Small intestine (tissue), 7 donors: ENCODE measurements at regions not wholly inside any gene's neighbourhood (a gene's known extent, or its start where the extent isn't known, plus 50 kb on each side); places are given as distances from the start of the nearest gene placed in this dataset.

Source experiments
- DNase-seq, 2 donors: peaks; one replicate each; pipeline versions ENCODE4 v3.0.0 to v3.0.0-alpha.2; 2013
- FAIRE-seq: peaks from 2 replicates; lab custom pipeline; 2012; peaks lifted over from hg19 to GRCh38; lab: Jason Lieb, UNC
- H3K27ac ChIP-seq, 3 donors: one replicate each; pipeline ENCODE4 v1.5.1; 2013; ENCODE audit warnings: low read length in 2 of 3, mild to moderate bottlenecking in 2 of 3, control low read depth in 1 of 3, inconsistent platforms in 1 of 3, low read depth in 1 of 3, moderate library complexity in 1 of 3
- H3K27me3 ChIP-seq, 3 donors: one replicate each; pipeline ENCODE4 v1.6.1; 2013; ENCODE audit warnings: low read length in 3 of 3, inconsistent platforms in 1 of 3; ENCODE audit not compliant: control insufficient read depth in 3 of 3, insufficient read depth in 3 of 3
- H3K36me3 ChIP-seq, 3 donors: one replicate each; pipeline ENCODE4 v1.6.1; 2013; ENCODE audit warnings: low read length in 3 of 3, inconsistent platforms in 1 of 3, low read depth in 1 of 3, mild to moderate bottlenecking in 1 of 3, moderate library complexity in 1 of 3; ENCODE audit not compliant: control insufficient read depth in 3 of 3, insufficient read depth in 2 of 3
- H3K4me1 ChIP-seq, 3 donors: one replicate each; pipeline ENCODE4 v1.6.1; 2013; ENCODE audit warnings: low read length in 2 of 3, inconsistent platforms in 1 of 3, low read depth in 1 of 3, mild to moderate bottlenecking in 1 of 3, moderate library complexity in 1 of 3; ENCODE audit not compliant: control insufficient read depth in 3 of 3, insufficient read depth in 2 of 3
- H3K4me3 ChIP-seq, 3 donors: one replicate each; pipeline ENCODE4 v1.5.1; 2013; ENCODE audit warnings: low read length in 3 of 3, control low read depth in 1 of 3, inconsistent platforms in 1 of 3, low read depth in 1 of 3, mild to moderate bottlenecking in 1 of 3, moderate library complexity in 1 of 3
- H3K9me3 ChIP-seq, 2 donors: one replicate each; pipeline ENCODE4 v1.6.1; 2013; ENCODE audit warnings: low read depth in 1 of 2, low read length in 1 of 2; ENCODE audit not compliant: control insufficient read depth in 2 of 2, insufficient read depth in 1 of 2
- WGBS, 3 donors: extraction: QIAGEN DNeasy Blood & Tissue Kit; methylation state at CpG; one replicate each; pipeline ENCODE4 v1.1.7; 2013; 5-methylcytosine and 5-hydroxymethylcytosine counted together
- donor health status: healthy with polysubstance abuse.
- donor health status: control.
- donor health status: control.
- donor health status: Bipolar disorder and iron deficiency.
- donor health status: healthy.

GRCh38 chr2:23100406-23100805, 284.6 kb upstream of the KLHL29 start:
- 49 to 63% (median 55%) methylated on average over 2 of the region's 2 CpGs for WGBS, 3 donors
- no peak overlapping the region for H3K4me3 ChIP-seq
- H3K4me1 ChIP-seq = no peaks in the 10 kb centered on the region
- FAIRE-seq (no peak), DNase-seq (no peak)
- H3K27me3 ChIP-seq = no peaks in the 10 kb centered on the region
- H3K36me3 ChIP-seq = no peaks in the 10 kb centered on the region
- H3K9me3 ChIP-seq = peaks cover 0 to 3% of the 10 kb centered on the region in 2 donors
- no peak overlapping the region for H3K27ac ChIP-seq

DNA sequence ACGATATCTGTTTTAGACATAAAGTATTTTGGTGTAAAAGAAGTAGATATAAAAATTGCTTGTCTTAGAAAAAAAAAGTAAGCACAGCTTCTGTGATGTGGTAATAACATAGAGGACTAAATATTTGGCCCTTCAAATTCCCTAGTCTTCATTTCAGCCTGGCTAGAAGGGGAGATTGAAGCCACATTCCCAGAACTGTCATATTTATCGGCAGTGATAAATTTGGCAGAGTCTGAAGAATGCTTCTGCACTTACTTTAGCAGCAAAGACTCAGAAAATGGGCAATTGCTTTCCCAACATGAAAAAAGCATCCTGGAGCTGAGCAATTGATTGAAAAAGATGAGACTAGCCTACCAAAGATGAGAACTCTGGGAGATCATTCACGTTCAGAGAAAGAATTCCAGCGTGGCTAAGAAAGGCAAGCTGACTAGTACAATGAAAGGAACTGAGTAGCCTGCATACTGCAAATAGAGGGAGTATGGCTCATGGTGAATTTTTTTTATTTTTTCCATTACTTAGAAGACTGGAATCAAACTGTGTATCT, 278.7 kb upstream of the KLHL29 start:
- H3K27ac ChIP-seq = no peak overlapping the region
- no peaks in the 10 kb centered on the region for H3K36me3 ChIP-seq
- H3K4me3 ChIP-seq = no peak overlapping the region
- no peaks in the 10 kb centered on the region for H3K27me3 ChIP-seq
- 67 to 84% (median 78%) methylated on average over 4 of the region's 4 CpGs for WGBS, 3 donors
- no peak for DNase-seq
- no peak for FAIRE-seq
- no peaks in the 10 kb centered on the region for H3K4me1 ChIP-seq
- H3K9me3 ChIP-seq = no peaks in the 10 kb centered on the region

- WGBS, 3 donors = 75 to 86% (median 84%) methylated on average over 4 of the region's 4 CpGs
- H3K9me3 ChIP-seq = no peaks in the 10 kb centered on the region
- FAIRE-seq = no peak
These were observed 277.5 kb upstream of the KLHL29 start for GRCh38 chr2:23107327-23107941.

DNA sequence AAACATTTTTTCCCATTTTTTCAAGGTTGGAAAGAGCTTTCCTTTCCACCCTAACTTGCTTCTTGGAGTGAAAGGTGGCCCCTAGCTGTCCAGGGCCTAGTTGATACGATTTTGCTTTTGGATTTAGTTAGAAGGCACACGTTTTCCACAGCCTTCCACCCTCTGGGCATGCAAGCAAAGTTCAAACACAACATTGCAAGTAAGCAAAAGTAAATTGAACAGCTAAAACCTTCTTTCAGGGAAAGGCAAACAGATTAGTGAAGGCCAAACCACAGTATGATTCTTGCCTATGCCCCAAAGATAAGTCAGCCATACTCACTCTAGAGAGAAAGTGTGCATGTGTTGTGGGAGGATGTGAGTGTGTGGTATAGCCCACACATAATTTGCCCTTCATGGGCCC, 273.7 kb upstream of the KLHL29 start:
- no peaks in the 10 kb centered on the region for H3K36me3 ChIP-seq
- no peaks in the 10 kb centered on the region for H3K4me1 ChIP-seq
- no peak for DNase-seq
- WGBS, 3 donors = 53 to 68% (median 54%) methylated on average over 2 of the region's 2 CpGs
- no peaks in the 10 kb centered on the region for H3K9me3 ChIP-seq
- no peak overlapping the region for H3K27ac ChIP-seq
- no peaks in the 10 kb centered on the region for H3K27me3 ChIP-seq
- no peak for FAIRE-seq
- H3K4me3 ChIP-seq = no peak overlapping the region

More at GRCh38 chr2:23107327-23107941, 277.5 kb upstream of the KLHL29 start:
- H3K4me1 ChIP-seq = no peaks in the 10 kb centered on the region
- no peaks in the 10 kb centered on the region for H3K36me3 ChIP-seq
- H3K27ac ChIP-seq = no peak overlapping the region
- no peak overlapping the region for H3K4me3 ChIP-seq
- H3K27me3 ChIP-seq = no peaks in the 10 kb centered on the region
- DNase-seq = no peak

DNA sequence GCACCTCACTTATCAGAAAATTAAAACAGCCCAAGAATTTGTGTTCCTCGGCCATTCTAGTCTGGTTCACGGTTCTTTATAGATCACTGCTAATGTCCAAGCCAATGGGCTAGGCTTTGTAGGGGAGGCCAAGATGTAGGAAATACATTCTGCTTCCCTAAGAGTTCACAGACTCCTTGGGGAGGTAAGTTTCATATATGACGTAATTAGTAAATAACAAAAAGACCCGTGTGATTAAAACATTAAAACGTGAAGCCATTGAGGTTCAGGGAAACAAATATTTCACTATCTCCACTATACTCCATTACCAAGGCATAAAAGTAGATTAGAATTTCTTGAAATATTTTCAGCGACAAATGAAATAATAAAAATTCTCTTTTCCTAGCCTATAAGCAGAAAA, 272.5 kb upstream of the KLHL29 start:
- FAIRE-seq (no peak), DNase-seq (no peak)
- no peaks in the 10 kb centered on the region for H3K36me3 ChIP-seq
- H3K27ac ChIP-seq = no peak overlapping the region
- WGBS, 3 donors = 90 to 93% (median 91%) methylated on average over 6 of the region's 6 CpGs
- no peak overlapping the region for H3K4me3 ChIP-seq
- H3K4me1 ChIP-seq = no peaks in the 10 kb centered on the region
- H3K27me3 ChIP-seq = no peaks in the 10 kb centered on the region
- H3K9me3 ChIP-seq = no peaks in the 10 kb centered on the region

DNA sequence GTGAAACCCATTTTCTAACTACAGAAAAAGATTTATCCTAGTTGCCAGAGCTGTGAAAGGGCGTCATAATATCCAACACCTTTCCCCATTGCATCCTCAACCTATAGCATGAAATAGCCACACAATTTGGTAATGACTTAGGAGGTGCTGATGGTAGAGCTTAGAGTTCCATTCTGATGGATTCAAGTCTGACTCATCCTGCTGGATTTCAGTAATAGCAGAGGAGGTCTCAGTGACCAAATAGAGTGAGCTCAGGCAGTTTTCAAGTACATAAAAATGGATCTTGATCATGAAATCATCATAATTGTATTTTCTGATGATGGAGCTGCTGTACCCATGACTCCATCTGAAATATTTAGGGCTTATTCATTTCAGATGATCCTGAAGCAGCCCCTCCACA, 270.7 kb upstream of the KLHL29 start:
- no peak for DNase-seq
- no peaks in the 10 kb centered on the region for H3K36me3 ChIP-seq
- WGBS, 3 donors = 56 to 85% (median 75%) methylated on average over 1 of the region's 1 CpG
- H3K27me3 ChIP-seq = no peaks in the 10 kb centered on the region
- FAIRE-seq = no peak
- no peak overlapping the region for H3K4me3 ChIP-seq
- H3K27ac ChIP-seq = no peak overlapping the region
- no peaks in the 10 kb centered on the region for H3K9me3 ChIP-seq
- H3K4me1 ChIP-seq = peaks cover 0 to 4% (median 2%) of the 10 kb centered on the region in 3 donors

DNA sequence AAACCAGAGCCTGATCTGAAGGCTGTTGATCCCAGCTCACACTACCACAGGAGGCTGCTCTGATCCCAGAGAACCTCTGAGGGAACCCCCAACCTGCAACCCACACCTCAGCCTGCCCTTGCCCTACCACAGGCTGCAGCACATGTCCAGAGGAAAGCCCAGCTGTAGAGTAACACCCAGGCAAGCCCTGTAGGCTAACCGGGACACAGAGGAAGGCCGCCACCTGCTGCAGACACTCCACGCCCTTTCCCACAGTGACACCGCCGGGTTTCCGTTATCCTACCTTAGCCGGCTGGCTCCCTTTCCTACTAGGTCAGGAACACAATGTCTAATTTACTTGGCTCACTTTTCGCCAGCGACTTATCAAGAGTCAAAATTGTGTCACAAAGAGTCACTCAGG, 266.7 kb upstream of the KLHL29 start:
- H3K27me3 ChIP-seq = no peaks in the 10 kb centered on the region
- FAIRE-seq = no peak

DNA sequence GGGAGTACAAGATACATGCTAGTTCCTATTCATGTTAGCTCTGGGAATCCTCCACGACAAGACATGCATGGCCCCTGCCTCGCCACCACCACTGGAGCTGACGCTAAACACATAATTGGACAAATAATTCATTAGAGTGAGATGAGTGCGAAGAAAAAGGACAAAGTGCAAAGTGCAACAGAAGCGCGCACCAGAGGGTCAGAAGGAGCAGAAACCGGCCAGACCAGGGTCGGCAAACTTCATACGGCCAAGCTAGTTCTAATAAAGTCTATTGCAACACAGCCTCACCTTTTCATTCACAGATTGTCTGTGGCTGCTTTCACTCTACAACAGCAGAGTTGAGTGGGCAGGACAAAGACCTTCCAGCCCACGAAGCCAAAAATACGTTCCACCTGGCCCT, 266.1 kb upstream of the KLHL29 start:
- Histone ChIP-seq H3K9me3 (no peaks in the 10 kb centered on the region), H3K36me3 (no peaks in the 10 kb centered on the region), H3K4me3 (no peak overlapping the region), H3K27ac (peak overlapping the region in 1 of 3 donors; percentile 2), H3K27me3 (no peaks in the 10 kb centered on the region), H3K4me1 (peaks cover 0 to 32% (median 6%) of the 10 kb centered on the region in 3 donors)
- WGBS, 3 donors = 26 to 75% (median 41%) methylated on average over 11 of the region's 11 CpGs
- FAIRE-seq (no peak), DNase-seq (peak; percentile 78 to 79)

More for the DNA sequence above, 266.7 kb upstream of the KLHL29 start:
- Histone ChIP-seq H3K9me3 (no peaks in the 10 kb centered on the region), H3K27ac (no peak overlapping the region), H3K36me3 (no peaks in the 10 kb centered on the region), H3K4me3 (no peak overlapping the region), H3K4me1 (peaks cover 0 to 28% (median 6%) of the 10 kb centered on the region in 3 donors)
- 34 to 79% (median 63%) methylated on average over 9 of the region's 9 CpGs for WGBS, 3 donors
- peak in 1 of 2 donors; percentile 31 for DNase-seq
